Keratinocyte (primary cell): ENCODE measurements at regions not wholly inside any gene's neighbourhood (a gene's known extent, or its start where the extent isn't known, plus 50 kb on each side); places are given as distances from the start of the nearest gene placed in this dataset.

Experiments
- DNase-seq: peaks from one replicate; pipeline ENCODE4 v3.0.0-alpha.2; 2011; ENCODE audit warnings: low read depth, missing footprints, low spot score
- FAIRE-seq: peaks from 2 replicates; lab custom pipeline; 2011; peaks lifted over from hg19 to GRCh38; lab: Jason Lieb, UNC
- H2AFZ ChIP-seq: 2 replicates; pipeline ENCODE4 v1.6.0; 2012; ENCODE audit warnings: low read length, control low read depth, inconsistent platforms; ENCODE audit not compliant: control insufficient read depth
- H3K27ac ChIP-seq: 2 replicates; pipeline ENCODE4 v1.5.1; 2011; ENCODE audit warnings: low read length; ENCODE audit not compliant: control insufficient read depth, insufficient read depth
- H3K27me3 ChIP-seq: 3 replicates; pipeline ENCODE4 v1.6.0; 2011; ENCODE audit warnings: low read length; ENCODE audit not compliant: control insufficient read depth, insufficient read depth; ENCODE audit errors: extremely low read depth
- H3K36me3 ChIP-seq, 2 experiments: 2 replicates in 1 of 2; 3 replicates in 1 of 2; pipeline ENCODE4 v1.5.1; 2011; ENCODE audit warnings: low read length in 2 of 2, mild to moderate bottlenecking in 1 of 2; ENCODE audit not compliant: control insufficient read depth in 2 of 2, insufficient read depth in 2 of 2; ENCODE audit errors: extremely low read depth in 1 of 2
- H3K4me1 ChIP-seq: 3 replicates; pipeline ENCODE4 v1.5.1; 2011; ENCODE audit warnings: low read length; ENCODE audit not compliant: control insufficient read depth, insufficient read depth; ENCODE audit errors: extremely low read depth
- H3K4me2 ChIP-seq: 3 replicates; pipeline ENCODE4 v1.6.0; 2011; ENCODE audit warnings: low read depth, low read length; ENCODE audit not compliant: control insufficient read depth, insufficient read depth; ENCODE audit errors: extremely low read depth
- H3K4me3 ChIP-seq, 3 experiments: fragments of 200-600 bp in 1 of 3; sonication (generic) in 1 of 3; 2 replicates in 2 of 3; 3 replicates in 1 of 3; pipeline ENCODE4 v1.5.1; 2011 to 2016; ENCODE audit warnings: low read length in 3 of 3, mild to moderate bottlenecking in 3 of 3, control low read depth in 2 of 3, inconsistent platforms in 1 of 3, low read depth in 1 of 3, mixed read lengths in 1 of 3, mixed run types in 1 of 3, moderate library complexity in 1 of 3; ENCODE audit not compliant: control insufficient read depth in 2 of 3, insufficient read depth in 2 of 3; ENCODE audit errors: extremely low read depth in 1 of 3
- H3K79me2 ChIP-seq: 2 replicates; pipeline ENCODE4 v1.6.0; 2012; ENCODE audit warnings: low read length; ENCODE audit not compliant: control insufficient read depth, insufficient read depth
- H3K9ac ChIP-seq: 3 replicates; pipeline ENCODE4 v1.6.0; 2011; ENCODE audit warnings: low read length; ENCODE audit not compliant: control insufficient read depth, insufficient read depth; ENCODE audit errors: extremely low read depth
- H3K9me1 ChIP-seq: 3 replicates; pipeline ENCODE4 v1.6.0; 2011; ENCODE audit warnings: low read length; ENCODE audit not compliant: control insufficient read depth, insufficient read depth; ENCODE audit errors: extremely low read depth
- H3K9me3 ChIP-seq: 2 replicates; pipeline ENCODE4 v1.5.1; 2012; ENCODE audit warnings: low read depth, low read length; ENCODE audit not compliant: control insufficient read depth
- H4K20me1 ChIP-seq: 3 replicates; pipeline ENCODE4 v1.6.0; 2011; ENCODE audit warnings: low read length; ENCODE audit not compliant: control insufficient read depth, insufficient read depth; ENCODE audit errors: extremely low read depth
- EZH2 ChIP-seq: IDR thresholded peaks from one replicate; pipeline ENCODE4 v1.6.1; 2012; ENCODE audit warnings: inconsistent platforms, mild to moderate bottlenecking, low read length, moderate library complexity
- dilution Hi-C: fragments of 300-500 bp; cut with MboI; formaldehyde crosslinking; loops from one replicate; pipeline ENCODE4 v1.7.0; 2020; ENCODE audit warnings: low sequenced_read_pairs; ENCODE audit not compliant: extremely low pct_ligation_motif_present
- TF ChIP-seq, protein P1 (sequence below), 3 experiments: IDR thresholded peaks in 1 of 3; conservative IDR thresholded peaks in 1 of 3; optimal IDR thresholded peaks in 1 of 3; 2 replicates in 2 of 3; 3 replicates in 1 of 3; pipeline versions ENCODE3 to v1.5.1; 2011; ENCODE audit warnings: low read length in 3 of 3, mild to moderate bottlenecking in 3 of 3, moderate library complexity in 2 of 3, control low read depth in 1 of 3, inconsistent platforms in 1 of 3; ENCODE audit not compliant: insufficient read depth in 2 of 3; ENCODE audit errors: extremely low read depth in 1 of 3

DNA sequence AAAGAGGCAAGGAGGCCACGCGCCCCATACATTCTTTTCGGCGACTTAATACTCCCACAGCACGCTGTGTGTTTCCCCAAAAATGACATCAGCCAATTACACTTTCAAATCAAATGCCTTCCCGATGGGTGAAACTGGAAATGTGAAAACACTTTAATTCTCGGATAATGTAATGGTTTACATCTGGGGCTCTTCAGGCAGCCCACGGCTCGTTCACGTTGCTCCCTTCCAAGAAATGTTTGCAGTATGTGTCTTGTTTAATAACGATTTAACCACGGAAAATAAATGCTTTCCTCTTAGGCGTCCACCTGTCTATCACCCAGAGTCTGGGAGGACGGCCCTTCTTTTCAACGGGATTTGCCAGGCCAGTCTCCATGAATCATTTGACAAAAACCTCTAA is 272.5 kb downstream of the SHOX start:
- Histone ChIP-seq H3K36me3 (no peaks in the 10 kb centered on the region), H3K9ac (no peak overlapping the region), H3K79me2 (no peaks in the 10 kb centered on the region), H2AFZ (no peak overlapping the region), H3K4me1 (no peaks in the 10 kb centered on the region), H3K4me2 (no peak overlapping the region), H3K4me3 (no peak overlapping the region), H3K9me1 (no peaks in the 10 kb centered on the region), H4K20me1 (no peaks in the 10 kb centered on the region), H3K27me3 (no peaks in the 10 kb centered on the region), H3K27ac (no peak overlapping the region), H3K9me3 (peaks cover 7% of the 10 kb centered on the region)
- dilution Hi-C loops, result no loop called here
- TF ChIP-seq, protein P1, sequence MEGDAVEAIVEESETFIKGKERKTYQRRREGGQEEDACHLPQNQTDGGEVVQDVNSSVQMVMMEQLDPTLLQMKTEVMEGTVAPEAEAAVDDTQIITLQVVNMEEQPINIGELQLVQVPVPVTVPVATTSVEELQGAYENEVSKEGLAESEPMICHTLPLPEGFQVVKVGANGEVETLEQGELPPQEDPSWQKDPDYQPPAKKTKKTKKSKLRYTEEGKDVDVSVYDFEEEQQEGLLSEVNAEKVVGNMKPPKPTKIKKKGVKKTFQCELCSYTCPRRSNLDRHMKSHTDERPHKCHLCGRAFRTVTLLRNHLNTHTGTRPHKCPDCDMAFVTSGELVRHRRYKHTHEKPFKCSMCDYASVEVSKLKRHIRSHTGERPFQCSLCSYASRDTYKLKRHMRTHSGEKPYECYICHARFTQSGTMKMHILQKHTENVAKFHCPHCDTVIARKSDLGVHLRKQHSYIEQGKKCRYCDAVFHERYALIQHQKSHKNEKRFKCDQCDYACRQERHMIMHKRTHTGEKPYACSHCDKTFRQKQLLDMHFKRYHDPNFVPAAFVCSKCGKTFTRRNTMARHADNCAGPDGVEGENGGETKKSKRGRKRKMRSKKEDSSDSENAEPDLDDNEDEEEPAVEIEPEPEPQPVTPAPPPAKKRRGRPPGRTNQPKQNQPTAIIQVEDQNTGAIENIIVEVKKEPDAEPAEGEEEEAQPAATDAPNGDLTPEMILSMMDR (optimal IDR thresholded peaks at IDR 0.05 in 1 of 3, IDR thresholded peaks at IDR 0.05 in 1 of 3, conservative IDR thresholded peaks at IDR 0.05 in 1 of 3; ENCODE audit: extremely low read depth in 1 of 3, insufficient read depth in 2 of 3, low read length in 3 of 3), result no peak
- TF ChIP-seq EZH2, result no peak
- DNase-seq (no peak), FAIRE-seq (no peak)

DNA sequence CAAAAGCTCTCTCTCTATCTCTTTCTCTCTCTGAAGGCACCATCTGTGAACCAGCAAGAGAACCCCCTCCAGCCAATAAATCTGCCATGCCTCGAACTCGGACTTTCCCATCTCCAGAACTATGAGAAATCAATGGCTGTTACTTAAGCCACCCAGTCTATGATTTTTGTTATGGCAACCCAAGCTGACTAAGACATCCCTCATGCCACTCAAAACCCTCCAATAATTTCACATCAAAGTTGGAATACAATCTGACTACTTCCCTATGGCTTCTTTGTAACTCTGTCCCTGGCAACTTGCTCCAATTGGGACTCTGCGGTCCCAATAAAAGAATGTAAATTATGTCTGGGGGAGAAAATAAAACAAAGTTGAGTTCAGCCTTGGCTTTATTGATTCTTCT is 265.7 kb downstream of the SHOX start:
- dilution Hi-C loops, result no loop called here

More for the DNA sequence above, 265.7 kb downstream of the SHOX start:
- DNase-seq (no peak), FAIRE-seq (no peak)
- Histone ChIP-seq H3K9ac (no peak overlapping the region), H4K20me1 (no peaks in the 10 kb centered on the region), H3K79me2 (no peaks in the 10 kb centered on the region), H3K27ac (no peak overlapping the region), H3K36me3 (no peaks in the 10 kb centered on the region), H3K4me2 (no peak overlapping the region), H3K9me3 (peaks cover 4% of the 10 kb centered on the region), H3K4me1 (no peaks in the 10 kb centered on the region), H3K4me3 (no peak overlapping the region), H2AFZ (no peak overlapping the region), H3K27me3 (no peaks in the 10 kb centered on the region), H3K9me1 (no peaks in the 10 kb centered on the region)
- TF ChIP-seq EZH2, result no peak
- TF ChIP-seq, protein P1 (optimal IDR thresholded peaks at IDR 0.05 in 1 of 3, IDR thresholded peaks at IDR 0.05 in 1 of 3, conservative IDR thresholded peaks at IDR 0.05 in 1 of 3; ENCODE audit: extremely low read depth in 1 of 3, insufficient read depth in 2 of 3, low read length in 3 of 3), result no peak
